Activated CD8-positive, alpha-beta T cell treated with anti-CD3 and anti-CD28 coated beads, Interleukin-2, amount 10 ng/mL, durations not matched to agents 7 days and 5 days (primary cell): ENCODE measurements at regions not wholly inside any gene's neighbourhood (a gene's known extent, or its start where the extent isn't known, plus 50 kb on each side); places are given as distances from the start of the nearest gene placed in this dataset.
"Not testable (repeated sequence)": the region's sequence is repeated elsewhere in the genome, so short reads cannot be mapped to it uniquely, and the experiment has no call there.

Experiments
- ATAC-seq: fragments of 150-1000 bp; cut with Tn5 transposase; one replicate; pipeline ENCODE4 v1.10.0; 2021; ENCODE audit warnings: moderate library complexity
- CTCF ChIA-PET: fragments of 350-600 bp; sonication (Branson Sonifier 250); formaldehyde crosslinking; loops from one replicate; lab custom pipeline; 2021; ENCODE audit warnings: antibody characterized with exemption; lab: Charles Lee
- POLR2A ChIA-PET: fragments of 350-600 bp; sonication (Branson Sonifier 250); formaldehyde crosslinking; loops from one replicate; lab custom pipeline; 2021; ENCODE audit warnings: antibody characterized with exemption; lab: Charles Lee
- DNase-seq: peaks from one replicate; pipeline ENCODE4 v3.0.0-alpha.2; 2020
- H3K27ac Mint-ChIP-seq: one replicate; pipeline ENCODE4 v1.8.0; 2021; ENCODE audit warnings: mild to moderate bottlenecking, mixed read lengths
- H3K27me3 Mint-ChIP-seq: one replicate; pipeline ENCODE4 v1.8.0; 2021; ENCODE audit warnings: low read depth, mixed read lengths
- H3K36me3 Mint-ChIP-seq: one replicate; pipeline ENCODE4 v1.8.0; 2021; ENCODE audit warnings: low read depth, mixed read lengths
- H3K4me1 Mint-ChIP-seq: one replicate; pipeline ENCODE4 v1.8.0; 2021; ENCODE audit warnings: low read depth, mixed read lengths
- H3K4me3 Mint-ChIP-seq: one replicate; pipeline ENCODE4 v1.8.0; 2021; ENCODE audit warnings: mild to moderate bottlenecking, mixed read lengths
- H3K9me3 Mint-ChIP-seq: one replicate; pipeline ENCODE4 v1.8.0; 2022; ENCODE audit warnings: mixed read lengths; ENCODE audit not compliant: insufficient read depth

GRCh38 chr13:85551012-85551411, 248.2 kb downstream of the SLITRK6 start:
- no peaks in the 10 kb centered on the region for H3K9me3 Mint-ChIP-seq
- ChIA-PET POLR2A (no interaction called here), CTCF (no interaction called here)
- DNase-seq (no peak), ATAC-seq (no peak)
- H3K36me3 Mint-ChIP-seq, result no peaks in the 10 kb centered on the region
- no peak overlapping the region for H3K4me3 Mint-ChIP-seq
- H3K27me3 Mint-ChIP-seq, result no peaks in the 10 kb centered on the region
- H3K4me1 Mint-ChIP-seq, result no peaks in the 10 kb centered on the region
- no peak overlapping the region for H3K27ac Mint-ChIP-seq

GRCh38 chr13:85549819-85550218, 249.4 kb downstream of the SLITRK6 start:
- Mint-ChIP-seq H3K4me1 (no peaks in the 10 kb centered on the region), H3K9me3 (no peaks in the 10 kb centered on the region), H3K36me3 (no peaks in the 10 kb centered on the region), H3K27me3 (no peaks in the 10 kb centered on the region), H3K4me3 (no peak overlapping the region), H3K27ac (no peak overlapping the region)
- POLR2A ChIA-PET, result no interaction called here
- ATAC-seq, result no peak
- no peak for DNase-seq
- CTCF ChIA-PET, result no interaction called here

GRCh38 chr13:85548845-85549244, 250.4 kb downstream of the SLITRK6 start:
- POLR2A ChIA-PET, H3K4me3 Mint-ChIP-seq, H3K27me3 Mint-ChIP-seq, CTCF ChIA-PET, H3K9me3 Mint-ChIP-seq, ATAC-seq, DNase-seq, H3K4me1 Mint-ChIP-seq, H3K27ac Mint-ChIP-seq, H3K36me3 Mint-ChIP-seq: not testable (repeated sequence)

- Mint-ChIP-seq H3K27me3 (no peaks in the 10 kb centered on the region), H3K9me3 (no peaks in the 10 kb centered on the region), H3K27ac (no peak overlapping the region), H3K36me3 (no peaks in the 10 kb centered on the region), H3K4me3 (no peak overlapping the region), H3K4me1 (peaks cover 17% of the 10 kb centered on the region)
- ChIA-PET CTCF (no interaction called here), POLR2A (no interaction called here)
- ATAC-seq (no peak), DNase-seq (no peak)
Measured at GRCh38 chr13:85545771-85546170, 253.4 kb downstream of the SLITRK6 start.

GRCh38 chr13:85544756-85545155, 254.5 kb downstream of the SLITRK6 start:
- Mint-ChIP-seq H3K27ac (no peak overlapping the region), H3K4me3 (no peak overlapping the region), H3K27me3 (no peaks in the 10 kb centered on the region), H3K9me3 (peaks cover 4% of the 10 kb centered on the region), H3K4me1 (peaks cover 19% of the 10 kb centered on the region), H3K36me3 (no peaks in the 10 kb centered on the region)
- no peak for DNase-seq
- POLR2A ChIA-PET, result no interaction called here
- ATAC-seq, result no peak
- CTCF ChIA-PET, result no interaction called here

GRCh38 chr13:85543144-85543543, 256.1 kb downstream of the SLITRK6 start:
- Mint-ChIP-seq H3K4me1 (peaks cover 19% of the 10 kb centered on the region), H3K27me3 (no peaks in the 10 kb centered on the region), H3K36me3 (no peaks in the 10 kb centered on the region), H3K4me3 (no peak overlapping the region), H3K27ac (no peak overlapping the region), H3K9me3 (peaks cover 4% of the 10 kb centered on the region)
- ChIA-PET CTCF (no interaction called here), POLR2A (no interaction called here)
- ATAC-seq, result no peak
- no peak for DNase-seq

GRCh38 chr13:85541476-85541875, 257.7 kb downstream of the SLITRK6 start:
- Mint-ChIP-seq H3K27ac (peak overlapping the region; percentile 51), H3K9me3 (peaks cover 4% of the 10 kb centered on the region), H3K4me3 (peak overlapping the region; percentile 33), H3K27me3 (no peaks in the 10 kb centered on the region), H3K4me1 (peaks cover 19% of the 10 kb centered on the region), H3K36me3 (no peaks in the 10 kb centered on the region)
- CTCF ChIA-PET, result no interaction called here
- POLR2A ChIA-PET, result no interaction called here
- peak; percentile 95 for ATAC-seq
- DNase-seq, result peak; percentile 50

- ATAC-seq (no peak), DNase-seq (no peak)
- CTCF ChIA-PET, result no interaction called here
- Mint-ChIP-seq H3K27ac (no peak overlapping the region), H3K4me1 (peaks cover 19% of the 10 kb centered on the region), H3K36me3 (no peaks in the 10 kb centered on the region), H3K4me3 (no peak overlapping the region), H3K27me3 (no peaks in the 10 kb centered on the region), H3K9me3 (peaks cover 4% of the 10 kb centered on the region)
- POLR2A ChIA-PET, result no interaction called here
Measured at GRCh38 chr13:85538957-85539356, 260.3 kb downstream of the SLITRK6 start.

- ATAC-seq (no peak), DNase-seq (no peak)
- H3K36me3 Mint-ChIP-seq, result no peaks in the 10 kb centered on the region
- no peak overlapping the region for H3K4me3 Mint-ChIP-seq
- no peak overlapping the region for H3K27ac Mint-ChIP-seq
- peaks cover 15% of the 10 kb centered on the region for H3K4me1 Mint-ChIP-seq
- CTCF ChIA-PET, result no interaction called here
- no peaks in the 10 kb centered on the region for H3K27me3 Mint-ChIP-seq
- POLR2A ChIA-PET, result no interaction called here
- peaks cover 4% of the 10 kb centered on the region for H3K9me3 Mint-ChIP-seq
Measured at GRCh38 chr13:85537601-85538000, 261.6 kb downstream of the SLITRK6 start.

- ChIA-PET CTCF (no interaction called here), POLR2A (no interaction called here)
- Mint-ChIP-seq H3K9me3 (peaks cover 4% of the 10 kb centered on the region), H3K27me3 (no peaks in the 10 kb centered on the region), H3K27ac (no peak overlapping the region), H3K36me3 (no peaks in the 10 kb centered on the region), H3K4me3 (no peak overlapping the region), H3K4me1 (peaks cover 10% of the 10 kb centered on the region)
- DNase-seq, result no peak
- ATAC-seq, result no peak
Measured at GRCh38 chr13:85536706-85537105, 262.5 kb downstream of the SLITRK6 start.

GRCh38 chr13:85535316-85536084, 263.7 kb downstream of the SLITRK6 start:
- H3K27ac Mint-ChIP-seq, result no peak overlapping the region
- ATAC-seq (no peak), DNase-seq (no peak)
- H3K9me3 Mint-ChIP-seq, result peaks cover 4% of the 10 kb centered on the region
- H3K4me1 Mint-ChIP-seq, result no peaks in the 10 kb centered on the region
- no peak overlapping the region for H3K4me3 Mint-ChIP-seq
- POLR2A ChIA-PET, result no interaction called here
- CTCF ChIA-PET, result no interaction called here
- no peaks in the 10 kb centered on the region for H3K27me3 Mint-ChIP-seq
- H3K36me3 Mint-ChIP-seq, result no peaks in the 10 kb centered on the region

GRCh38 chr13:85533911-85534310, 265.3 kb downstream of the SLITRK6 start:
- Mint-ChIP-seq H3K9me3 (no peaks in the 10 kb centered on the region), H3K4me1 (no peaks in the 10 kb centered on the region), H3K36me3 (no peaks in the 10 kb centered on the region), H3K27me3 (no peaks in the 10 kb centered on the region), H3K27ac (no peak overlapping the region), H3K4me3 (no peak overlapping the region)
- ATAC-seq, result no peak
- DNase-seq, result no peak
- ChIA-PET POLR2A (no interaction called here), CTCF (no interaction called here)

GRCh38 chr13:85529218-85529594, 270.0 kb downstream of the SLITRK6 start:
- POLR2A ChIA-PET, result no interaction called here
- H3K36me3 Mint-ChIP-seq, result no peaks in the 10 kb centered on the region
- H3K4me1 Mint-ChIP-seq, result no peaks in the 10 kb centered on the region
- no peak overlapping the region for H3K4me3 Mint-ChIP-seq
- CTCF ChIA-PET, result no interaction called here
- no peak for DNase-seq
- no peak overlapping the region for H3K27ac Mint-ChIP-seq
- no peak for ATAC-seq
- H3K27me3 Mint-ChIP-seq, result no peaks in the 10 kb centered on the region
- H3K9me3 Mint-ChIP-seq, result no peaks in the 10 kb centered on the region
